SK-N-SH treated with all-trans-retinoic acid at 6 μM for 48 hours (cell line): ENCODE measurements at regions not wholly inside any gene's neighbourhood (a gene's known extent, or its start where the extent isn't known, plus 50 kb on each side); places are given as distances from the start of the nearest gene placed in this dataset.

Experiments used
- ARNTL ChIP-seq: fragments of 450-650 bp; formaldehyde crosslinking; IDR thresholded peaks from 2 replicates; pipeline ENCODE4 v1.5.0; 2020; ENCODE audit warnings: low read depth, mild to moderate bottlenecking, moderate library complexity, borderline replicate concordance
- ZC3H10 ChIP-seq: fragments of 250-450 bp; sonication (Bioruptor Pico); IDR thresholded peaks from 2 replicates; pipeline ENCODE4 v1.5.1; 2021; ENCODE audit warnings: mild to moderate bottlenecking, moderate library complexity
- ZFP3 ChIP-seq: fragments of 250-450 bp; sonication (Bioruptor Pico); IDR thresholded peaks from 2 replicates; pipeline ENCODE4 v1.5.0; 2020; ENCODE audit warnings: mild to moderate bottlenecking, moderate library complexity

DNA sequence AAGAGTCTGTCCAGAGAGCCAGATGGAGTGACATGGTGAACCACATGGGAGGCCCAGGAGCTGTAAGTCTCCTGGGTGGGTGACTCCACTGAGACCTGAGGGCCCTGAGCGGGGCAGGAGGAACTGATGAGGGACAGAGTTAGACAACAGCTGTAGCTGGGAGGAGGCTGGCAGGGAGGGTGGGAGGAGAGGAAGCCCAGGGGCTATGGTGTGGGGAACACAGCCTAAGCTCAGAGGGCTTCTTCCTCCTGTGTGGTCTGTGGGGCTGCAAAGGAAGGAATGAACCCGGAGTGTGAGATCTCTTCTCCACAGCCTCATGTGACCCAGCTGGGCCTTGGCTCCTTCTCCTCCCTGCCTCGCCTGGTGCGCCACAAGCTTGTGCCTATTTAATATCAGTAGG lies 395.6 kb upstream of the HS6ST1 start:
- TF ChIP-seq ARNTL (CRISPR knock-in tag) (no peak), ZFP3 (CRISPR knock-in tag) (no peak), ZC3H10 (CRISPR knock-in tag) (no peak)
